ENCODE measurements at regions not wholly inside any gene's neighbourhood (a gene's known extent, or its start where the extent isn't known, plus 50 kb on each side); places are given as distances from the start of the nearest gene placed in this dataset.

- Histone ChIP-seq H2AFZ (ENCODE audit: low read depth, low read length) (no peak overlapping the region), H3K9me3 (replicated peaks; ENCODE audit: control insufficient read depth, insufficient read depth, low read depth, low read length) (no peaks in the 10 kb centered on the region), H3K36me3 (ENCODE audit: control insufficient read depth, insufficient read depth, low read length) (no peaks in the 10 kb centered on the region), H3K27me3 (ENCODE audit: control insufficient read depth in 2 of 2, insufficient read depth in 2 of 2, low read length in 2 of 2) (no peaks in the 10 kb centered on the region), H3K4me3 (no peak overlapping the region), H3K9me1 (ENCODE audit: control insufficient read depth, insufficient read depth, low read length) (no peaks in the 10 kb centered on the region), H3K4me2 (ENCODE audit: insufficient read depth, low read length) (no peak overlapping the region), H3K9ac (ENCODE audit: insufficient read depth in 1 of 2, low read depth in 2 of 2, low read length in 2 of 2) (no peak overlapping the region), H4K20me1 (replicated peaks; ENCODE audit: control insufficient read depth, insufficient read depth, low read length) (no peaks in the 10 kb centered on the region), H3K27ac (ENCODE audit: extremely low read depth, low read depth, low read length) (no peak overlapping the region), H3K4me1 (replicated peaks in 1 of 2; ENCODE audit: control insufficient read depth in 2 of 2, insufficient read depth in 2 of 2, low read length in 2 of 2) (no peaks in the 10 kb centered on the region), H3K79me2 (ENCODE audit: control insufficient read depth, insufficient read depth, low read length) (no peaks in the 10 kb centered on the region)
- FAIRE-seq: no peak
- in situ Hi-C loops (cut with MboI): no loop called here
- ChIA-PET POLR2A (no interaction called here), CTCF (ENCODE audit: low intra/inter-chr PET ratio) (no interaction called here)
- intact Hi-C loops (cut with micrococcal nuclease): no loop called here
- no TSS peak for BruUV-seq (replicated peaks)
- ATAC-seq: no peak
- DNase-seq (ENCODE audit: extremely low read depth in 1 of 4, low spot score in 3 of 4): no peak
- TF ChIP-seq U2AF1 (optimal IDR thresholded peaks at IDR 0.05; ENCODE audit: low read depth, low read length): no peak
- TF ChIP-seq ZNF354B (CRISPR knock-in tag; IDR thresholded peaks at IDR 0.05): no peak
- no peak for TF ChIP-seq HCFC1 (IDR thresholded peaks at IDR 0.05; ENCODE audit: low read depth, low read length)
- no peak for TF ChIP-seq RAD51 (IDR thresholded peaks at IDR 0.05; ENCODE audit: borderline replicate concordance, low read depth)
- TF ChIP-seq FOXP1 (CRISPR knock-in tag; IDR thresholded peaks at IDR 0.05): no peak
- no peak for TF ChIP-seq SPI1 (IDR thresholded peaks at IDR 0.05; ENCODE audit: borderline replicate concordance, low read depth, low read length)
- TF ChIP-seq ZNF324 (CRISPR knock-in tag; IDR thresholded peaks at IDR 0.05): no peak
- WGBS (ENCODE audit: insufficient coverage, low coverage, missing lambda C conversion rate): 0% methylated on average over 1 of the region's 1 CpG
Measured at GRCh38 chr3:28078536-28078935, 162.9 kb upstream of the CMC1 start.

- ATAC-seq (no peak), FAIRE-seq (no peak), DNase-seq (ENCODE audit: extremely low read depth in 1 of 4, low spot score in 3 of 4) (no peak)
- Histone ChIP-seq H3K9me1 (ENCODE audit: control insufficient read depth, insufficient read depth, low read length) (no peaks in the 10 kb centered on the region), H2AFZ (ENCODE audit: low read depth, low read length) (no peak overlapping the region), H4K20me1 (replicated peaks; ENCODE audit: control insufficient read depth, insufficient read depth, low read length) (no peaks in the 10 kb centered on the region), H3K79me2 (ENCODE audit: control insufficient read depth, insufficient read depth, low read length) (no peaks in the 10 kb centered on the region), H3K36me3 (ENCODE audit: control insufficient read depth, insufficient read depth, low read length) (no peaks in the 10 kb centered on the region), H3K27me3 (ENCODE audit: control insufficient read depth in 2 of 2, insufficient read depth in 2 of 2, low read length in 2 of 2) (no peaks in the 10 kb centered on the region), H3K27ac (ENCODE audit: extremely low read depth, low read depth, low read length) (no peak overlapping the region), H3K9me3 (replicated peaks; ENCODE audit: control insufficient read depth, insufficient read depth, low read depth, low read length) (no peaks in the 10 kb centered on the region), H3K4me2 (ENCODE audit: insufficient read depth, low read length) (no peak overlapping the region), H3K4me1 (replicated peaks in 1 of 2; ENCODE audit: control insufficient read depth in 2 of 2, insufficient read depth in 2 of 2, low read length in 2 of 2) (no peaks in the 10 kb centered on the region), H3K9ac (ENCODE audit: insufficient read depth in 1 of 2, low read depth in 2 of 2, low read length in 2 of 2) (no peak overlapping the region), H3K4me3 (no peak overlapping the region)
- ChIA-PET CTCF (ENCODE audit: low intra/inter-chr PET ratio) (no interaction called here), POLR2A (no interaction called here)
- WGBS (ENCODE audit: insufficient coverage, low coverage, missing lambda C conversion rate): 0% methylated on average over 1 of the region's 1 CpG
- intact Hi-C loops (cut with micrococcal nuclease) (no loop called here), in situ Hi-C loops (cut with MboI) (no loop called here)
- no TSS peak for BruUV-seq (replicated peaks)
- TF ChIP-seq ZNF217 (CRISPR knock-in tag; IDR thresholded peaks at IDR 0.05) (no peak), CEBPG (CRISPR knock-in tag; IDR thresholded peaks at IDR 0.05) (no peak), CEBPG (tag; conservative IDR thresholded peaks at IDR 0.05 in 1 of 2, IDR thresholded peaks at IDR 0.05 in 1 of 2) (no peak), ZNF766 (CRISPR knock-in tag; conservative IDR thresholded peaks at IDR 0.05) (no peak), RHOXF2B (CRISPR knock-in tag; conservative IDR thresholded peaks at IDR 0.05) (no peak), SREBF2 (CRISPR knock-in tag; IDR thresholded peaks at IDR 0.05) (no peak), ZBTB9 (CRISPR knock-in tag; IDR thresholded peaks at IDR 0.05) (no peak), XRCC4 (IDR thresholded peaks at IDR 0.05; ENCODE audit: extremely low read depth, insufficient read depth, insufficient read length) (no peak), PRPF4 (IDR thresholded peaks at IDR 0.05; ENCODE audit: insufficient read depth, low read depth, low read length, poor library complexity, severe bottlenecking) (no peak), BACH1 (tag; IDR thresholded peaks at IDR 0.05) (no peak), POLR2A (conservative IDR thresholded peaks at IDR 0.05) (no peak)
Measured at GRCh38 chr3:28080716-28081115, 160.7 kb upstream of the CMC1 start.

Data from K562 (cell line).